GM18502 (cell line): ENCODE measurements at regions not wholly inside any gene's neighbourhood (a gene's known extent, or its start where the extent isn't known, plus 50 kb on each side); places are given as distances from the start of the nearest gene placed in this dataset.
"Not testable (repeated sequence)": the region's sequence is repeated elsewhere in the genome, so short reads cannot be mapped to it uniquely, and the experiment has no call there.

ENCODE experiments used
- ATAC-seq: cut with Tn5 transposase; IDR thresholded peaks from one replicate; pipeline ENCODE4 v1.9.1; 2021; ENCODE audit warnings: mild to moderate bottlenecking; ENCODE audit not compliant: unreplicated experiment, poor library complexity

- no peak for ATAC-seq
These were observed 202.9 kb downstream of the USP25 start for GRCh38 chr21:15932726-15933125.

DNA sequence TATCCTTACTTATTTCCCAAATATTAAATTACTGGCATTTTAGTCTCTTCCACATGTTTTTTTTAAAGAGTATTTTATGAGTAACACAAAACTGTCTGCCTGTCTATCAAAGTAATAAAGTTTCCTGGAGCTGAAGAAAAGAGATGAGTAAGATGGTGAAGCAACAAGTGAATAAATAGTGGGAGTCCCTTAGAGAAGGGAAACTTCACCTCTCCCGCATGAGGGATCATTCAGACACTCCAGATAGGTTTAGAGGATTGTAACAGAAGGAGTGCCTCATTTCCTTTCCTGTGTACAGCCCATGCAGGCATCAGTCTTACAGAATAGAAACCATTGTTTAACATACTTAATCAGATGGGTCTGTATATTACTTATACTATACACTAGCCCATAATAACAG is 205.7 kb downstream of the USP25 start:
- ATAC-seq = no peak

DNA sequence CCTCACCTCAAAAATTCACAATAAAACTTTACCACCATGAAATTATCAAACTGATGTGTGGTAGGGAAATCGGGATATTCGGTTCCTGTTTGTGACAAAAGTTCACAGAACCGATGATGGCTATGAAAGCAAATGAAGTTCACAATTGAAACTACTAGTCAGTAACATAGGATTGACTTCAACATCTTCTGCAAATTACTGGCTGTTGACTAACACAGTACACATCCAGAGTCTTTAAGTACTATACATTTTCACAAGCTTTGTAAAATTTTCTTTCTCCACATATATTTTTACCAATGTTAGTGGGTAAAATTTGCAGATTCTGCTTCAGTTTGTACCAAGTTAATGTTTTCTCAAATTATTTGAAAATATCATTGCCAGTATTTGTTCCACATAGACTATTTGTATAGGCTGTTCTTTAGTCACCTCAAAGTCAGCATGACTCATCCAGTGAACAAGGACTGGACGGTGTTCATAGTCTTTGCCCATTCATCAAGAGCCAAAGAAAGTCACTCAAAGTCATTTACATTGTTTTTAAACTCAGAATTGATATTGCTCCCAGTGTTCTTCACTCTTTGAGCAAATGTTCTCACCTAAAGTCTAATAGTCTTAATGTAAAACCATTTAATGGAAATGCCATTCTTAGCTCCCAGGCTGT is 213.4 kb downstream of the USP25 start:
- ATAC-seq = no peak

DNA sequence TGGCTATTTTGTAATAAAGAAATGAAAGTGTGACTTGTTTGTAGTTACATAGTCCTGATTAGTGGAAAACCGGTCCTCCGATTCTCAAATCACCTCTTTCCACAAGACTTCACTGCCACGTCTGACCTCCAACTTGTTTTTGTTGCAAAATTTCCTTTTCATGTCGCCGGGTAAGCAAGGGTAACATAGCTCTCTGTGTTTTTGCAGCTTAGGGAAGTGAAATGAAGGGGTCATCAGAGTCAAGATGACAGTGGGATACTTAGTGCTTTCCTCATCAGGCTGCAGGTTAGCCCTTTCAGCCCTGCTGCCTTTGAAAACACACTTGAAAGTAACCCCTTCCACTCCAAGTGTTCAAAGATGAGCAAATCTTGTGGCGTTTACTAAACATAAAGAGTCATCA is 217.9 kb downstream of the USP25 start:
- ATAC-seq = no peak

- ATAC-seq = no peak
These were observed 223.9 kb downstream of the USP25 start for GRCh38 chr21:15953551-15954116.

DNA sequence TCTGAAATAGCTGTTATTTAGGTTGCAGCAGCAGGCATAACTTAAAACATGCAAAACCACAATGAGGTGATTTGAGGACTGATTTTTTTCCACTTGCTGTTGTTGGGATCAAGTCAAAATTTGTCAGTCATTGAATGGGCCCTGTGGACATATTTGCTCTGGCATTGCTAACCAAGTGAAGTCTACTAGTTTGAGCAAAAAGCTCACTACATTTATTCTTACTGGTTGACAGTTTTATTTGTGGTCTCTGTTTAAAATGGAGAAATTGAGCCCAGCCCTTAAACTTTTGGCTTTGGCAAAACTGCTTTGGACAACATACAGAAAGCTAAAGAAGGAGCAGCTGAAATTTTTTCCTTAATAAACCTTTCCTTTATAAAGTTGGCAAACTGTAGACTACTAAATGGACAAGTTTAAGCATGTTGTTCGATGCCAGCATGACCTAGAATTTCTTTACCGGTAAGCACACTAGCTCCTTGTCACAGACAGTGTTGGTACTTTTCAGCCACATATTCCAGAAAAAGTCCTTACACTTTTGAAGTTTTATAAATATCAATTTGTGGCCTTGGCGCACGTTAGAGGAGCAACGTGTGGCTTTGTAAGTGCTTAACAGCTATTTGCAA is 234.6 kb downstream of the USP25 start:
- no peak for ATAC-seq

GRCh38 chr21:15966231-15966630 is 236.4 kb downstream of the USP25 start:
- ATAC-seq = no peak

DNA sequence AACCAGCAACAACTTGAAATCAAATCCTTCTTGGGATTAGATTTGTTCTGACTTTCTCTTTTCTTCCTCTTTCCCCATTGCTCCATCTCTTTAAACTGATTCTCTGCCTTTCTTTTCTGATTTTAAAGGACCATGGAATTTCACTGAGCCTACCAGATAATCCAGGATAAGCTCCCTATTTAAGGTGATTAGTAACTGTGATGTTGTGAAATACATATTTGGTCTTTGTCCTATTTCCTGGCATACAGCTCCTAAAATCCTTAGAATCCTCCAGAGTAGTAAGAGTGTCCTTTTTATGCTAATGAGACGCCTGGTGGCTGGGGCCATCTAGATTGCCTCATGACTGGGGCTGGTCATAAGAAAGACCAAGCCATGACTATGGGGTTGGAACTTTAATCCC is 236.9 kb downstream of the USP25 start:
- ATAC-seq = no peak

DNA sequence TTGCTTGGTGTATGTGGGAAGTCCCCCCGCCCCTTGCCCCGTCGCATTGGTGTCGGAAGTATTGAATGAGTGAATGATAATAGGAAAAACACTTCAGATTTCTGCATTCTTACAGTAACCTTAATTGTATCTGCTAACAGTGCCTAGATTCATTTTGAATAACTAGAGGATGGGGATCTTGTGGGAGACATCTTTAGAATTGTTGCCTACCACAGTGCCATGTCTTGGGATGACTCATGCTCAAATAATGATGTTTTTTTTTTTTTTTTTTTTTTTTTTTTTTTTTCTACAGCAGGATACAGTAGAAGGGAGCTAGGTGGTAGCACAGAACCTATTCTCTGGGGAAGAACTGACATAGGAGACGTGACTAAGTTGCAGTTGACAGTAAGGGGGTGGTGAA is 237.9 kb downstream of the USP25 start:
- ATAC-seq = no peak

- ATAC-seq = no peak
These were observed 239.1 kb downstream of the USP25 start for GRCh38 chr21:15968776-15969310.

- ATAC-seq = no peak
These were observed 247.0 kb downstream of the USP25 start for GRCh38 chr21:15976807-15977206.

- no peak for ATAC-seq
These were observed 248.5 kb downstream of the USP25 start for GRCh38 chr21:15978215-15978738.

DNA sequence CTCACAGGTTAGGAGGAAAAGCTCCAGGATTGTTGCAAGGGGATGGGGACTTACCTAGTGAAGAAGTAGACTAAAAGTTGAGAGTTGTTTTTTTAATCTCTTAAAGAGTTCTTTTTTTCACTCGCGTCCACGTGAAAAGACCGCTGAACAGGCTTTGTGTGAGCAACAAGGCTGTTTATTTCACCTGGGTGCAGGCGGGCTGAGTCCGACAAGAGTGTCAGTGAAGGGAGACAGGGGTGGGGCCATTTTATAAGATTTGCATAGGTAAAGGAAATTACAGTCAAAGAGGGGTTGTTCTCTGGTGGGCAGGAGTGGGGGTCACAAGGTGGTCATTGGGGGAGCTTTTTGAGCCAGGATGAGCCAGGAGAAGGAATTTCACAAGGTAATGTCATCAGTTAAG is 249.7 kb downstream of the USP25 start:
- not testable (repeated sequence) for ATAC-seq

DNA sequence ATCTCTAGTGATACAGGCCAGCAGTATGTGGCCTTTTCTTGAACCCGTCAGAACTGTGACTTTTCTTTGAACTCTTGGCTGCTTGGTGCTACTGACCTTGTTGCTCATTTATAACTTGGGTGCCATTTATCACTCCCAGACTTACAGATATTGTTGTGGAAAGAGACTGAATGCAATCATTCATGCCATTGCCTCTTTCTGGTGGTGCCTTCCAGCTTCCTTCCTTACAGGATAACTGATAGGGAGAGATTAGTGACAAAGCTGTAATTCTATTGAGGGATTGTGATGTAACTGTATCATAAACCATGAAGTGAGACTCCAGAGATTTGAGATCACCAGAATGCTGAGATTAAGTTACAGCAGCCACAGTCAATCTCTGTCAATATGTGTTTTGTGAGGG is 256.5 kb downstream of the USP25 start:
- ATAC-seq = no peak

- no peak for ATAC-seq
These were observed 262.4 kb downstream of the USP25 start for GRCh38 chr21:15992171-15992570.

DNA sequence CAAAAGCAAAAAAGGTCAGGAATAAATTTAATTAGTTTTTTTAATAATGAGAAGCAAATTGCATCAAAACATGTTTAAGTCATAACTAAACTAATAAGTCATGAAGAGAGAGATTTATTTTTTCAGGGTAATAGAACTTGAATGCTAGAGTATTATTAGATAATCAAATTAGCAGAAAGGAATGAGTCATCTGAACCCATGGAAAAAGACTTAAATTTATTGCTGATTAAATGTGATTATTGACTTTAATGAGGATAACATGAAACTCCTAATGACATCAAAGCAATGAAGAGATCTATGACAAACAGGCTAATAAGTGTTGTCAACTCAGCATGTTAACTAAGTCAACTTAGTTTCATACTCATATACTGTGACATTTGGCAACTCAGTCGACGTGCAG is 264.2 kb downstream of the USP25 start:
- ATAC-seq = no peak

DNA sequence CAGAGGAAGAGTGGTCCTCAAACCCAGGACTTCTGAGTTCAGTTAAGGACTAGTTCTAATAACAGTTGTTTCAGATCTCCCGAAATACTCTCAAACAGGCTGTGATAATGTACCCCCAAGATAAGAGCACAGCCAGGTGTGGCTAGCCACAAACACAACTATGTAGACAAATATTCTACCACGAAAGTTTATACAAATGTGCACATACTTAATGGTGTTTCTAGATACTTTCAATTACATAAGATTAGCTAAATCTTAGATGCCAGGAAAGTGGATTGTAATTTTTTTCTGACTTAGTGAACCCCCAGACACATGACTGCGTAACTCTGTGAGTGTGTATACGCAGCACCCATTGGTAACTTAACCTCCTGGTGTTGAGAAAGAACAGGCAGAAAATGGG is 270.0 kb downstream of the USP25 start:
- ATAC-seq = no peak

DNA sequence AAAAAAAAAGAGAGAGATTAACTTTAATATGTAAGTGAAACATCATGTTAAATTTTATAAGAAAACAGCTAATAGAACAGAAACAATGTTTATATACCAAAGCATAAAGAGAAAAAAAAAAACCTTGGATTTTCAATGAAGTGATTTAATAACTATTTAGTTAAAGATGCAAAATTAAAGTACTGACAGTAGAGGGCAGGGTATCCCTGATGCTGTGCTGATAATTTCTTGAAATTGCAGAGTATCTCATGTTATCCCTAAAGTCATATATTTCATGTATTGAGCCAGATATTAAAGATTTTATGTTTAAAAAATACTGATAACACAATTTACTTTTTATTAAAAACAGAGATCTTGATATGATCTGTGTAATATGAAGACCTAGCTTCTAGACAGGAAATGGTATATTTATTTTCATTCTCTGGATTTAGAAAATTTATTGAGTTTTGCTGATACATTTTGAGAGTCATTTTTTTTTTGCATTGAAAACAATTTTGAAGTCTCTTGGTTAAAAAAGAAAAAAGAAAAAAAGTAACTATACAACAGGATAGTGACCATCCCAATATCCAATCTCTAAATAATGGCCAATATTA is 273.2 kb downstream of the USP25 start:
- no peak for ATAC-seq

DNA sequence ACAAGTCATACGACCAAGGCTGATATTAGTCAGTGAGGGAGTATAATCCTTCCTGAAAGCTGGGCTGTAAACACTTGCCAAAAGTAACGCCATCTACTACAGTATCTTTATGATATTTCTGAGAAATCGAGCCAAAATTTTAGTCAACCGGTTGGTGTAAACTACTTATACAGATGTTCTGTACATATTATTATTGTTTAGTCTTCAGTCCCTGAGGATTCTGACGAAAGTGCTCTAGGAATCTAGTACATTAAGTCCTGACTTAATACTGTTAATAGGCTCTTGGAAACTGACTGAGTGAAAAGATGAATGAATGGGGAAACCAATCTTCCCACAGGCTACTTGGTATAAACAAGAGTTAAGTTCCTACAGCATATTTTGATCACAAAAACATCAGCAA is 274.3 kb downstream of the USP25 start:
- no peak for ATAC-seq

DNA sequence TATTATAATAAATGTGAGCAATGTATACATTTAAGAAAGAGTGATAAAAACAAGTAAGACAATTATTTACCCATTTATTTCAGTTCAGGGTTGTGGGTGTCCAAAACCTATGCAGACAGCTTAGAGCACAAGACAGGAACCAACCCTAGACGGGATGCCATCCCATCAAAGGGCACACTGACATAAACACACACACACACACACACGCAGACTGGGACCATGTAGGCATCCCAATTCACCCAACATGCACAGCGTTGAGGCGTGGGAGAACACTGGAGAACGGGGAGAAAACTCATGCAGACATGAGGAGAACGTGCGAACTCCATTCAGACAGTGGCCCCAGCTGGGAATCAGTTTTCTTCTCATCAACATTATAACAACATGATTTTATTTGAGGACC is 274.7 kb downstream of the USP25 start:
- no peak for ATAC-seq

DNA sequence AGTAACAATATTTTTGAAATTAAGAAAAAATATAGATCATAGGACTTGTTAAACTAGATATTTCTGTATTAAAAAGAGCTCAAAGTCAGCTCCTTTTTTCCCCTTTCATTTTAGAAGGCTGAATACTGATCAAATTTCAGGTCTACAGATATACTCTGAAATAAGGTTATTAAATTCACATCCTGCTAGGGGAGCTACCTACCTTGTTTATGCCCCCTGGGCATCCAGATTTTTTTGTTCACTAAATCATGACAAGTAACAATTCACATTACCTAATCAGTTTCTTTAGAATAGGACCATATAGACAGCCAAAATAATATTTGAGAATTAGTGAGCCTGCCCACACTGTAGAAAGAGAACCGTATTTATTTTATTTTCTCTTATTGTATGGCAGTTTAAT is 276.2 kb downstream of the USP25 start:
- ATAC-seq = no peak
